ENCODE measurements at regions not wholly inside any gene's neighbourhood (a gene's known extent, or its start where the extent isn't known, plus 50 kb on each side); places are given as distances from the start of the nearest gene placed in this dataset.

DNA sequence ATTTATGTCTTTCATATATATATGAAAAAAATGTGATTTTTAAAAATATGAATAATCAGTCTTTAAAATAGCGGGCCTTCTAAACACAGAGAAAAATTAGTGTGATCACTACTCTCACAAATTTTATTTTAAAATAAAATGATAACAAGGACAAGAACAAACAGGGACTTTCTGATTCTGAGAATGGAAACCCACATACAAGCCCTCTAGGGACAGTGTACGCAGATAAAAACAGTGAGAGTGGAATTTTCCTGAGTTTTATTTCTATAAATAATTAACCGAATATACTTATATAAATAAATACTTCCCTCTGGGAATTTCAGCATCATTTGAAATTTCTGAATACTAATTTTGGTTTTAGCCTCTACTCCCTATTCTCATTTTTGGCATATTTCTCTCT, 201.4 kb upstream of the CBLB start:
- DNase-seq (ENCODE audit: low spot score) = no peak
- Mint-ChIP-seq H3K27ac (no peak overlapping the region), H3K4me1 (no peaks in the 10 kb centered on the region), H3K4me3 (no peak overlapping the region), H3K9me3 (peaks cover 18% of the 10 kb centered on the region), H3K27me3 (ENCODE audit: insufficient read depth, low read depth, poor library complexity) (peaks cover 4% of the 10 kb centered on the region), H3K36me3 (ENCODE audit: low read depth) (peaks cover 13% of the 10 kb centered on the region)
- no peak for ATAC-seq
- no peaks in the 10 kb centered on the region for H4K20me1 ChIP-seq (replicated peaks; ENCODE audit: insufficient read depth)
- TF ChIP-seq ZNF114 (CRISPR knock-in tag; IDR thresholded peaks at IDR 0.05) (no peak), JUNB (IDR thresholded peaks at IDR 0.05; ENCODE audit: unreplicated experiment) (no peak), EZH2 (IDR thresholded peaks at IDR 0.05; ENCODE audit: low read depth, unreplicated experiment) (no peak), EZH2phosphoT487 (IDR thresholded peaks at IDR 0.05; ENCODE audit: unreplicated experiment) (no peak), POLR2AphosphoS5 (IDR thresholded peaks at IDR 0.05; ENCODE audit: low read depth) (no peak), CREB1 (CRISPR knock-in tag; IDR thresholded peaks at IDR 0.05; ENCODE audit: low read depth) (no peak), ZNF331 (CRISPR knock-in tag; IDR thresholded peaks at IDR 0.05; ENCODE audit: low read depth) (no peak), STAT1 (IDR thresholded peaks at IDR 0.05; ENCODE audit: unreplicated experiment) (no peak), NANOG (IDR thresholded peaks at IDR 0.05; ENCODE audit: borderline replicate concordance) (no peak)
- TF ChIP-seq, protein P1, sequence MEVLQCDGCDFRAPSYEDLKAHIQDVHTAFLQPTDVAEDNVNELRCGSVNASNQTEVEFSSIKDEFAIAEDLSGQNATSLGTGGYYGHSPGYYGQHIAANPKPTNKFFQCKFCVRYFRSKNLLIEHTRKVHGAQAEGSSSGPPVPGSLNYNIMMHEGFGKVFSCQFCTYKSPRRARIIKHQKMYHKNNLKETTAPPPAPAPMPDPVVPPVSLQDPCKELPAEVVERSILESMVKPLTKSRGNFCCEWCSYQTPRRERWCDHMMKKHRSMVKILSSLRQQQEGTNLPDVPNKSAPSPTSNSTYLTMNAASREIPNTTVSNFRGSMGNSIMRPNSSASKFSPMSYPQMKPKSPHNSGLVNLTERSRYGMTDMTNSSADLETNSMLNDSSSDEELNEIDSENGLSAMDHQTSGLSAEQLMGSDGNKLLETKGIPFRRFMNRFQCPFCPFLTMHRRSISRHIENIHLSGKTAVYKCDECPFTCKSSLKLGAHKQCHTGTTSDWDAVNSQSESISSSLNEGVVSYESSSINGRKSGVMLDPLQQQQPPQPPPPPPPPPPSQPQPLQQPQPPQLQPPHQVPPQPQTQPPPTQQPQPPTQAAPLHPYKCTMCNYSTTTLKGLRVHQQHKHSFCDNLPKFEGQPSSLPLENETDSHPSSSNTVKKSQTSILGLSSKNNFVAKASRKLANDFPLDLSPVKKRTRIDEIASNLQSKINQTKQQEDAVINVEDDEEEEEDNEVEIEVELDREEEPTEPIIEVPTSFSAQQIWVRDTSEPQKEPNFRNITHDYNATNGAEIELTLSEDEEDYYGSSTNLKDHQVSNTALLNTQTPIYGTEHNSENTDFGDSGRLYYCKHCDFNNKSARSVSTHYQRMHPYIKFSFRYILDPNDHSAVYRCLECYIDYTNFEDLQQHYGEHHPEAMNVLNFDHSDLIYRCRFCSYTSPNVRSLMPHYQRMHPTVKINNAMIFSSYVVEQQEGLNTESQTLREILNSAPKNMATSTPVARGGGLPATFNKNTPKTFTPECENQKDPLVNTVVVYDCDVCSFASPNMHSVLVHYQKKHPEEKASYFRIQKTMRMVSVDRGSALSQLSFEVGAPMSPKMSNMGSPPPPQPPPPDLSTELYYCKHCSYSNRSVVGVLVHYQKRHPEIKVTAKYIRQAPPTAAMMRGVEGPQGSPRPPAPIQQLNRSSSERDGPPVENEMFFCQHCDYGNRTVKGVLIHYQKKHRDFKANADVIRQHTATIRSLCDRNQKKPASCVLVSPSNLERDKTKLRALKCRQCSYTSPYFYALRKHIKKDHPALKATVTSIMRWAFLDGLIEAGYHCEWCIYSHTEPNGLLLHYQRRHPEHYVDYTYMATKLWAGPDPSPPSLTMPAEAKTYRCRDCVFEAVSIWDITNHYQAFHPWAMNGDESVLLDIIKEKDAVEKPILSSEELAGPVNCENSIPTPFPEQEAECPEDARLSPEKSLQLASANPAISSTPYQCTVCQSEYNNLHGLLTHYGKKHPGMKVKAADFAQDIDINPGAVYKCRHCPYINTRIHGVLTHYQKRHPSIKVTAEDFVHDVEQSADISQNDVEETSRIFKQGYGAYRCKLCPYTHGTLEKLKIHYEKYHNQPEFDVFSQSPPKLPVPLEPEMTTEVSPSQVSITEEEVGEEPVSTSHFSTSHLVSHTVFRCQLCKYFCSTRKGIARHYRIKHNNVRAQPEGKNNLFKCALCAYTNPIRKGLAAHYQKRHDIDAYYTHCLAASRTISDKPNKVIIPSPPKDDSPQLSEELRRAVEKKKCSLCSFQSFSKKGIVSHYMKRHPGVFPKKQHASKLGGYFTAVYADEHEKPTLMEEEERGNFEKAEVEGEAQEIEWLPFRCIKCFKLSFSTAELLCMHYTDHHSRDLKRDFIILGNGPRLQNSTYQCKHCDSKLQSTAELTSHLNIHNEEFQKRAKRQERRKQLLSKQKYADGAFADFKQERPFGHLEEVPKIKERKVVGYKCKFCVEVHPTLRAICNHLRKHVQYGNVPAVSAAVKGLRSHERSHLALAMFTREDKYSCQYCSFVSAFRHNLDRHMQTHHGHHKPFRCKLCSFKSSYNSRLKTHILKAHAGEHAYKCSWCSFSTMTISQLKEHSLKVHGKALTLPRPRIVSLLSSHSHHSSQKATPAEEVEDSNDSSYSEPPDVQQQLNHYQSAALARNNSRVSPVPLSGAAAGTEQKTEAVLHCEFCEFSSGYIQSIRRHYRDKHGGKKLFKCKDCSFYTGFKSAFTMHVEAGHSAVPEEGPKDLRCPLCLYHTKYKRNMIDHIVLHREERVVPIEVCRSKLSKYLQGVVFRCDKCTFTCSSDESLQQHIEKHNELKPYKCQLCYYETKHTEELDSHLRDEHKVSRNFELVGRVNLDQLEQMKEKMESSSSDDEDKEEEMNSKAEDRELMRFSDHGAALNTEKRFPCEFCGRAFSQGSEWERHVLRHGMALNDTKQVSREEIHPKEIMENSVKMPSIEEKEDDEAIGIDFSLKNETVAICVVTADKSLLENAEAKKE (CRISPR knock-in tag; IDR thresholded peaks at IDR 0.05) = no peak
- TF ChIP-seq, protein P2, sequence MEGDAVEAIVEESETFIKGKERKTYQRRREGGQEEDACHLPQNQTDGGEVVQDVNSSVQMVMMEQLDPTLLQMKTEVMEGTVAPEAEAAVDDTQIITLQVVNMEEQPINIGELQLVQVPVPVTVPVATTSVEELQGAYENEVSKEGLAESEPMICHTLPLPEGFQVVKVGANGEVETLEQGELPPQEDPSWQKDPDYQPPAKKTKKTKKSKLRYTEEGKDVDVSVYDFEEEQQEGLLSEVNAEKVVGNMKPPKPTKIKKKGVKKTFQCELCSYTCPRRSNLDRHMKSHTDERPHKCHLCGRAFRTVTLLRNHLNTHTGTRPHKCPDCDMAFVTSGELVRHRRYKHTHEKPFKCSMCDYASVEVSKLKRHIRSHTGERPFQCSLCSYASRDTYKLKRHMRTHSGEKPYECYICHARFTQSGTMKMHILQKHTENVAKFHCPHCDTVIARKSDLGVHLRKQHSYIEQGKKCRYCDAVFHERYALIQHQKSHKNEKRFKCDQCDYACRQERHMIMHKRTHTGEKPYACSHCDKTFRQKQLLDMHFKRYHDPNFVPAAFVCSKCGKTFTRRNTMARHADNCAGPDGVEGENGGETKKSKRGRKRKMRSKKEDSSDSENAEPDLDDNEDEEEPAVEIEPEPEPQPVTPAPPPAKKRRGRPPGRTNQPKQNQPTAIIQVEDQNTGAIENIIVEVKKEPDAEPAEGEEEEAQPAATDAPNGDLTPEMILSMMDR (conservative IDR thresholded peaks at IDR 0.05; ENCODE audit: low read depth in 2 of 2) = no peak
- TF ChIP-seq, protein P3, sequence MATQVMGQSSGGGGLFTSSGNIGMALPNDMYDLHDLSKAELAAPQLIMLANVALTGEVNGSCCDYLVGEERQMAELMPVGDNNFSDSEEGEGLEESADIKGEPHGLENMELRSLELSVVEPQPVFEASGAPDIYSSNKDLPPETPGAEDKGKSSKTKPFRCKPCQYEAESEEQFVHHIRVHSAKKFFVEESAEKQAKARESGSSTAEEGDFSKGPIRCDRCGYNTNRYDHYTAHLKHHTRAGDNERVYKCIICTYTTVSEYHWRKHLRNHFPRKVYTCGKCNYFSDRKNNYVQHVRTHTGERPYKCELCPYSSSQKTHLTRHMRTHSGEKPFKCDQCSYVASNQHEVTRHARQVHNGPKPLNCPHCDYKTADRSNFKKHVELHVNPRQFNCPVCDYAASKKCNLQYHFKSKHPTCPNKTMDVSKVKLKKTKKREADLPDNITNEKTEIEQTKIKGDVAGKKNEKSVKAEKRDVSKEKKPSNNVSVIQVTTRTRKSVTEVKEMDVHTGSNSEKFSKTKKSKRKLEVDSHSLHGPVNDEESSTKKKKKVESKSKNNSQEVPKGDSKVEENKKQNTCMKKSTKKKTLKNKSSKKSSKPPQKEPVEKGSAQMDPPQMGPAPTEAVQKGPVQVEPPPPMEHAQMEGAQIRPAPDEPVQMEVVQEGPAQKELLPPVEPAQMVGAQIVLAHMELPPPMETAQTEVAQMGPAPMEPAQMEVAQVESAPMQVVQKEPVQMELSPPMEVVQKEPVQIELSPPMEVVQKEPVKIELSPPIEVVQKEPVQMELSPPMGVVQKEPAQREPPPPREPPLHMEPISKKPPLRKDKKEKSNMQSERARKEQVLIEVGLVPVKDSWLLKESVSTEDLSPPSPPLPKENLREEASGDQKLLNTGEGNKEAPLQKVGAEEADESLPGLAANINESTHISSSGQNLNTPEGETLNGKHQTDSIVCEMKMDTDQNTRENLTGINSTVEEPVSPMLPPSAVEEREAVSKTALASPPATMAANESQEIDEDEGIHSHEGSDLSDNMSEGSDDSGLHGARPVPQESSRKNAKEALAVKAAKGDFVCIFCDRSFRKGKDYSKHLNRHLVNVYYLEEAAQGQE (IDR thresholded peaks at IDR 0.05; ENCODE audit: unreplicated experiment) = no peak
- TF ChIP-seq, protein P4, sequence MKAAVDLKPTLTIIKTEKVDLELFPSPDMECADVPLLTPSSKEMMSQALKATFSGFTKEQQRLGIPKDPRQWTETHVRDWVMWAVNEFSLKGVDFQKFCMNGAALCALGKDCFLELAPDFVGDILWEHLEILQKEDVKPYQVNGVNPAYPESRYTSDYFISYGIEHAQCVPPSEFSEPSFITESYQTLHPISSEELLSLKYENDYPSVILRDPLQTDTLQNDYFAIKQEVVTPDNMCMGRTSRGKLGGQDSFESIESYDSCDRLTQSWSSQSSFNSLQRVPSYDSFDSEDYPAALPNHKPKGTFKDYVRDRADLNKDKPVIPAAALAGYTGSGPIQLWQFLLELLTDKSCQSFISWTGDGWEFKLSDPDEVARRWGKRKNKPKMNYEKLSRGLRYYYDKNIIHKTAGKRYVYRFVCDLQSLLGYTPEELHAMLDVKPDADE (IDR thresholded peaks at IDR 0.05) = no peak
- H3K4me3 ChIP-seq = no peak overlapping the region
- H3K4me2 ChIP-seq = no peak overlapping the region
- H2AFZ ChIP-seq = no peak overlapping the region
- H3K27ac ChIP-seq (ENCODE audit: low read depth) = no peak overlapping the region
- no peaks in the 10 kb centered on the region for H3K36me3 ChIP-seq (ENCODE audit: insufficient read depth)
- no peaks in the 10 kb centered on the region for H3F3A ChIP-seq (replicated peaks; ENCODE audit: low read depth)
- no peaks in the 10 kb centered on the region for H3K9me2 ChIP-seq (ENCODE audit: insufficient read depth)
- H3K4me1 ChIP-seq (ENCODE audit: insufficient read depth) = no peaks in the 10 kb centered on the region
- no peaks in the 10 kb centered on the region for H3K79me2 ChIP-seq (replicated peaks; ENCODE audit: insufficient read depth)
- no peaks in the 10 kb centered on the region for H3K27me3 ChIP-seq (ENCODE audit: insufficient read depth)

All from GM23338 (cell line).